HG02884 (cell line): ENCODE measurements at regions not wholly inside any gene's neighbourhood (a gene's known extent, or its start where the extent isn't known, plus 50 kb on each side); places are given as distances from the start of the nearest gene placed in this dataset.
"Not testable (repeated sequence)": the region's sequence is repeated elsewhere in the genome, so short reads cannot be mapped to it uniquely, and the experiment has no call there.

Experiments used
- ATAC-seq: cut with Tn5 transposase; IDR thresholded peaks from one replicate; pipeline ENCODE4 v1.9.1; 2021; ENCODE audit warnings: mild to moderate bottlenecking, moderate library complexity; ENCODE audit not compliant: unreplicated experiment

GRCh38 chr17:71850812-71851211 lies 270.0 kb upstream of the SOX9 start:
- no peak for ATAC-seq

- no peak for ATAC-seq
Observed at GRCh38 chr17:71855010-71855409, 265.8 kb upstream of the SOX9 start.

- no peak for ATAC-seq
Observed at GRCh38 chr17:71864755-71865154, 256.1 kb upstream of the SOX9 start.

GRCh38 chr17:71866095-71866494 lies 254.7 kb upstream of the SOX9 start:
- no peak for ATAC-seq

- ATAC-seq = no peak
Observed at GRCh38 chr17:71869293-71869692, 251.5 kb upstream of the SOX9 start.

GRCh38 chr17:71869841-71870545 lies 250.8 kb upstream of the SOX9 start:
- ATAC-seq = no peak

GRCh38 chr17:71870546-71870862 lies 250.3 kb upstream of the SOX9 start:
- no peak for ATAC-seq

- ATAC-seq = no peak
Observed at GRCh38 chr17:71872843-71873485, 247.9 kb upstream of the SOX9 start.

- not testable (repeated sequence) for ATAC-seq
Observed at GRCh38 chr17:71874773-71875172, 246.0 kb upstream of the SOX9 start.

GRCh38 chr17:71878271-71878670 lies 242.5 kb upstream of the SOX9 start:
- ATAC-seq = no peak

GRCh38 chr17:71878998-71879397 lies 241.8 kb upstream of the SOX9 start:
- no peak for ATAC-seq

- ATAC-seq = no peak
Observed at GRCh38 chr17:71881041-71881440, 239.8 kb upstream of the SOX9 start.

- ATAC-seq = no peak
Observed at GRCh38 chr17:71881581-71881980, 239.2 kb upstream of the SOX9 start.

- ATAC-seq = no peak
Observed at GRCh38 chr17:71883258-71883657, 237.6 kb upstream of the SOX9 start.

- ATAC-seq = no peak
Observed at GRCh38 chr17:71883845-71884244, 237.0 kb upstream of the SOX9 start.

- ATAC-seq = no peak
Observed at GRCh38 chr17:71885662-71886061, 235.2 kb upstream of the SOX9 start.

GRCh38 chr17:71899317-71899716 lies 221.5 kb upstream of the SOX9 start:
- ATAC-seq = no peak

- ATAC-seq = no peak
Observed at GRCh38 chr17:71900621-71901229, 220.1 kb upstream of the SOX9 start.

- ATAC-seq = no peak
Observed at GRCh38 chr17:71902894-71903506, 217.8 kb upstream of the SOX9 start.

- no peak for ATAC-seq
Observed at GRCh38 chr17:71905376-71906031, 215.3 kb upstream of the SOX9 start.

- ATAC-seq = no peak
Observed at GRCh38 chr17:71909155-71909554, 211.7 kb upstream of the SOX9 start.
